CD4-positive, CD25-positive, alpha-beta regulatory T cell (primary cell): ENCODE measurements at regions not wholly inside any gene's neighbourhood (a gene's known extent, or its start where the extent isn't known, plus 50 kb on each side); places are given as distances from the start of the nearest gene placed in this dataset.

Experiments used
- ATAC-seq, 2 donors: fragments of 150-1000 bp; cut with Tn5 transposase; one replicate each; pipeline ENCODE4 v1.10.0; 2021; ENCODE audit warnings: low read depth in 2 of 2, moderate number of reproducible peaks in 2 of 2, moderate library complexity in 1 of 2
- DNase-seq, 3 donors: peaks; one replicate each; pipeline versions ENCODE4 v3.0.0 to v3.0.0-alpha.2; 2012 to 2022; ENCODE audit warnings: mixed read lengths in 1 of 3
- H3K27ac ChIP-seq: one replicate; pipeline ENCODE4 v1.7.0; 2013; ENCODE audit warnings: mild to moderate bottlenecking, low read length; ENCODE audit not compliant: insufficient read depth, poor library complexity, severe bottlenecking
- H3K27me3 ChIP-seq: one replicate; pipeline ENCODE4 v1.7.0; 2013; ENCODE audit warnings: low read length; ENCODE audit not compliant: control insufficient read depth, insufficient read depth
- H3K36me3 ChIP-seq: one replicate; pipeline ENCODE4 v1.7.0; 2013; ENCODE audit warnings: mild to moderate bottlenecking, low read length, moderate library complexity; ENCODE audit not compliant: control insufficient read depth, insufficient read depth
- H3K4me1 ChIP-seq: 2 replicates; pipeline ENCODE4 v1.7.0; 2013; ENCODE audit warnings: mild to moderate bottlenecking, low read length; ENCODE audit not compliant: insufficient read depth, control insufficient read depth, poor library complexity, severe bottlenecking
- H3K4me3 ChIP-seq: one replicate; pipeline ENCODE4 v1.7.0; 2013; ENCODE audit warnings: low read depth, mild to moderate bottlenecking, low read length, moderate library complexity
- H3K9me3 ChIP-seq, 2 experiments: 1 replicate in 1 of 2; 2 replicates in 1 of 2; pipeline ENCODE4 v1.7.0; 2013; ENCODE audit warnings: low read length in 2 of 2, mild to moderate bottlenecking in 1 of 2, moderate library complexity in 1 of 2; ENCODE audit not compliant: control insufficient read depth in 2 of 2
- H3K27ac Mint-ChIP-seq, 3 donors: one replicate each; pipeline ENCODE4 v1.8.0; 2020 to 2022; ENCODE audit warnings: mild to moderate bottlenecking in 3 of 3, mixed read lengths in 3 of 3, moderate library complexity in 2 of 3
- H3K27me3 Mint-ChIP-seq: one replicate; pipeline ENCODE4 v1.8.0; 2022; ENCODE audit warnings: mild to moderate bottlenecking, mixed read lengths
- H3K36me3 Mint-ChIP-seq: one replicate; pipeline ENCODE4 v1.8.0; 2020; ENCODE audit warnings: mixed read lengths
- H3K4me1 Mint-ChIP-seq, 4 donors: one replicate each; pipeline ENCODE4 v1.8.0; 2020 to 2022; ENCODE audit warnings: mixed read lengths in 4 of 4, mild to moderate bottlenecking in 1 of 4
- H3K4me3 Mint-ChIP-seq, 4 donors: one replicate each; pipeline ENCODE4 v1.8.0; 2020 to 2022; ENCODE audit warnings: mild to moderate bottlenecking in 4 of 4, mixed read lengths in 4 of 4, moderate library complexity in 3 of 4
- H3K9me3 Mint-ChIP-seq, 7 donors: one replicate each; pipeline ENCODE4 v1.8.0; 2020 to 2022; ENCODE audit warnings: mixed read lengths in 7 of 7, mild to moderate bottlenecking in 3 of 7, moderate library complexity in 2 of 7

- peaks cover 29% of the 10 kb centered on the region for H3K27me3 ChIP-seq
- H3K9me3 Mint-ChIP-seq: peaks cover 0 to 10% (median 3%) of the 10 kb centered on the region in 7 donors
- H3K27ac ChIP-seq: no peak overlapping the region
- no peak for ATAC-seq
- H3K4me3 ChIP-seq: no peak overlapping the region
- no peak for DNase-seq
- H3K27me3 Mint-ChIP-seq: peaks cover 31% of the 10 kb centered on the region
- no peaks in the 10 kb centered on the region for H3K9me3 ChIP-seq
- H3K36me3 Mint-ChIP-seq: peaks cover 4% of the 10 kb centered on the region
- no peak overlapping the region for H3K27ac Mint-ChIP-seq
- H3K4me3 Mint-ChIP-seq: no peak overlapping the region
- H3K4me1 ChIP-seq: no peaks in the 10 kb centered on the region
- no peaks in the 10 kb centered on the region for H3K36me3 ChIP-seq
- H3K4me1 Mint-ChIP-seq: peaks cover 0 to 19% (median 7%) of the 10 kb centered on the region in 4 donors
Observed at GRCh38 chr13:44280456-44280855, 93.2 kb upstream of the SERP2 start.

- ATAC-seq: no peak
- peaks cover 4% of the 10 kb centered on the region for H3K36me3 Mint-ChIP-seq
- no peaks in the 10 kb centered on the region for H3K4me1 ChIP-seq
- peaks cover 0 to 12% (median 3%) of the 10 kb centered on the region in 7 donors for H3K9me3 Mint-ChIP-seq
- no peak overlapping the region for H3K4me3 Mint-ChIP-seq
- no peak overlapping the region for H3K27ac Mint-ChIP-seq
- no peak overlapping the region for H3K27ac ChIP-seq
- DNase-seq: no peak
- H3K4me1 Mint-ChIP-seq: peaks cover 0 to 12% (median 3%) of the 10 kb centered on the region in 4 donors
- H3K36me3 ChIP-seq: no peaks in the 10 kb centered on the region
- no peak overlapping the region for H3K4me3 ChIP-seq
- H3K27me3 ChIP-seq: peaks cover 34% of the 10 kb centered on the region
- H3K27me3 Mint-ChIP-seq: peaks cover 40% of the 10 kb centered on the region
- H3K9me3 ChIP-seq: no peaks in the 10 kb centered on the region
Observed at GRCh38 chr13:44281252-44282000, 92.2 kb upstream of the SERP2 start.

GRCh38 chr13:44283600-44283999 lies 90.0 kb upstream of the SERP2 start:
- no peaks in the 10 kb centered on the region for H3K36me3 ChIP-seq
- ATAC-seq (no peak), DNase-seq (no peak)
- H3K4me1 ChIP-seq: no peaks in the 10 kb centered on the region
- Mint-ChIP-seq H3K4me3 (no peak overlapping the region), H3K4me1 (peaks cover 0 to under 1% (median 0%) of the 10 kb centered on the region in 4 donors), H3K9me3 (peaks cover 0 to 8% (median 3%) of the 10 kb centered on the region in 7 donors), H3K36me3 (peaks cover 4% of the 10 kb centered on the region), H3K27ac (no peak overlapping the region), H3K27me3 (peaks cover 44% of the 10 kb centered on the region)
- no peak overlapping the region for H3K4me3 ChIP-seq
- no peak overlapping the region for H3K27ac ChIP-seq
- no peaks in the 10 kb centered on the region for H3K9me3 ChIP-seq
- H3K27me3 ChIP-seq: peaks cover 39% of the 10 kb centered on the region

DNA sequence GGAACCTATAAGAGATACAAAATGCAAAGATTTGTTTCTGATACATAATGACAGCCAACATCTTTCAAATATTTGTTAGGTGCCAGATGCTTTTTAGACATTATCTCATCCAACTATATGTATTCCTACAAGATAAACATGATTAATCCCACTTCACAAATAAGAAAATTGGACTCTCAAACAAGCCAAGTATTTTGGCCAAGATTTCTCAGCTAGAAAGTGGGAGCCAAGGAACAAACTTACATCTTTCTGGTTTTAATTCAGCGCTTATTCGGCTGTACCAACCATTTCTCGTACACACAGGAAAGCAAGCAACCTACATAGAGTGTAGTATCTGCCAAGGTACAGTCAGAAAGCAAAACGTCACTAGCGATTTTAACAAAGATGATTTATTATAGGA lies 85.7 kb upstream of the SERP2 start:
- Mint-ChIP-seq H3K27me3 (peaks cover 48% of the 10 kb centered on the region), H3K9me3 (peaks cover 0 to 5% (median under 1%) of the 10 kb centered on the region in 7 donors), H3K36me3 (no peaks in the 10 kb centered on the region), H3K27ac (no peak overlapping the region), H3K4me1 (peaks cover 0 to 6% (median 3%) of the 10 kb centered on the region in 4 donors), H3K4me3 (no peak overlapping the region)
- no peak overlapping the region for H3K4me3 ChIP-seq
- peaks cover 25% of the 10 kb centered on the region for H3K27me3 ChIP-seq
- no peaks in the 10 kb centered on the region for H3K36me3 ChIP-seq
- DNase-seq (no peak), ATAC-seq (no peak)
- H3K4me1 ChIP-seq: no peaks in the 10 kb centered on the region
- H3K27ac ChIP-seq: no peak overlapping the region
- H3K9me3 ChIP-seq: no peaks in the 10 kb centered on the region

DNA sequence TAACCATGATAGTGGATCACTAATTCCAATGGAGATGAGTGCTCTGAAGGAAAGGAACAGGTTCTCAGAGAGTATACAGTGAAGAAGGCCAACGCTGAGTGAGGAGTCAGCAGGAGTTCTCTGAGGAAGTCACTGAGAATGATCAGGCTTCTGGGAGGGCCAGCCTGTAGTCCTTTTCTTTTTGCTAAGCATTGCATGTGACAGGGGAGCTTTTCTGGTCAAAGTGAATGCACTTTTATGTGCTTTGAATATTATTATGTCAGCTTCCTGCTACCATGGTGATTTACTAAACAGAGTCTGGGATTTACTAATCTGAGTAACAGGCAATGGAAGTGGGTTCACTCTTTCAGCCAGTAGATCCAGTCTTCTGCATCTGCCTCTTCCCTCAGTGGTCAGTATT lies 81.1 kb upstream of the SERP2 start:
- H3K4me3 Mint-ChIP-seq: no peak overlapping the region
- peaks cover 0 to 1% (median 0%) of the 10 kb centered on the region in 7 donors for H3K9me3 Mint-ChIP-seq
- DNase-seq (no peak), ATAC-seq (no peak)
- H3K4me1 Mint-ChIP-seq: peaks cover 0 to 20% (median 18%) of the 10 kb centered on the region in 4 donors
- Histone ChIP-seq H3K9me3 (no peaks in the 10 kb centered on the region), H3K4me1 (peaks cover 3% of the 10 kb centered on the region), H3K36me3 (no peaks in the 10 kb centered on the region), H3K4me3 (no peak overlapping the region), H3K27me3 (peaks cover 4% of the 10 kb centered on the region), H3K27ac (no peak overlapping the region)
- peak overlapping the region in 2 of 3 donors; percentile 22 to 36 for H3K27ac Mint-ChIP-seq
- H3K27me3 Mint-ChIP-seq: peaks cover 23% of the 10 kb centered on the region
- H3K36me3 Mint-ChIP-seq: no peaks in the 10 kb centered on the region

- Histone ChIP-seq H3K36me3 (no peaks in the 10 kb centered on the region), H3K27me3 (peaks cover 4% of the 10 kb centered on the region), H3K4me3 (no peak overlapping the region), H3K9me3 (no peaks in the 10 kb centered on the region), H3K27ac (no peak overlapping the region), H3K4me1 (peaks cover 3% of the 10 kb centered on the region)
- no peak for ATAC-seq
- no peak overlapping the region for H3K4me3 Mint-ChIP-seq
- H3K36me3 Mint-ChIP-seq: no peaks in the 10 kb centered on the region
- H3K27ac Mint-ChIP-seq: peak overlapping the region in 2 of 3 donors; percentile 36 to 71
- peaks cover 0 to 1% (median 0%) of the 10 kb centered on the region in 7 donors for H3K9me3 Mint-ChIP-seq
- peaks cover 0 to 20% (median 18%) of the 10 kb centered on the region in 4 donors for H3K4me1 Mint-ChIP-seq
- DNase-seq: no peak
- H3K27me3 Mint-ChIP-seq: peaks cover 19% of the 10 kb centered on the region
Observed at GRCh38 chr13:44293374-44293773, 80.2 kb upstream of the SERP2 start.

DNA sequence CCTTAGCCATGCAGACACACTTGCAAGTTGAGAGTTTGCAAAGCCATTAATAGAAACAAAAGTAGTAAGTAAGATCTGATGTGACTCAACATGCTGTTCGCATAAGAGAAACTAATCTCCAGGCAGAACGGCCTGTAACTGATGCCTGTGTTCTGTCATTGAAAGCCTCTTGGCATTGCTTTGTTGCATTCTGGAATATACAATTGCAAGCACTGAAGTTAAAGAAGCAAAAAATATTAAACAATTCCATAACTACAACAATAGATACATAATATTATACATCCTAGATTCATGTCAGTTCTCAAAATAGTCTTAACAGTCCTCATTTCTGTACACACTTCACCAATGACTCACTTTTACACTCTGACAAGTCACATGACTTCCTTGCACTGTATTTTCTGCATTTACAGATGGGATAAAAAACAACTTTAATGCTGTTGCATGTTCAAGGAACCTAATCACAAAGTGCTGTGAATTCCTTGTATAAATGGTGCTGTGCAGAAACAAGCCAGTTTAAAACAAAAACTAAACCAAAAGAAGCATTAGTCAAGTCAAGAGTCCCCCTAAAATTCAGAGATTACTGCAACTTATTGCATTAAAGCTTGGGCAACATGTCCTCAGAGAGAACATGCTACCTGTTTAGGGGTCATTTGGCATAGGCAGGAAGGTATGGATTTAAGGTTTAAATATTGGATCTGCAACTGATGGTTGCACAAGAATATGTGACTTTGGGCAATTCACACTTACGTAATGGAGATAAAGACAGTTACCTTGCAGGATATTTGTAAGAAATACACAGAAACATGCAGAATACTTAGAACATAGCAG lies 79.5 kb upstream of the SERP2 start:
- peaks cover 0 to 20% (median 18%) of the 10 kb centered on the region in 4 donors for H3K4me1 Mint-ChIP-seq
- no peak overlapping the region for H3K4me3 Mint-ChIP-seq
- H3K27me3 Mint-ChIP-seq: peaks cover 18% of the 10 kb centered on the region
- Histone ChIP-seq H3K4me1 (peaks cover 3% of the 10 kb centered on the region), H3K4me3 (no peak overlapping the region), H3K27me3 (peaks cover 2% of the 10 kb centered on the region), H3K9me3 (no peaks in the 10 kb centered on the region), H3K36me3 (no peaks in the 10 kb centered on the region), H3K27ac (no peak overlapping the region)
- DNase-seq (peak in 1 of 3 donors; percentile 27), ATAC-seq (peak; percentile 54 to 74)
- peaks cover 0 to 1% (median 0%) of the 10 kb centered on the region in 7 donors for H3K9me3 Mint-ChIP-seq
- no peaks in the 10 kb centered on the region for H3K36me3 Mint-ChIP-seq
- peak overlapping the region in 2 of 3 donors; percentile 71 to 76 for H3K27ac Mint-ChIP-seq
